SK-N-SH treated with all-trans-retinoic acid at 6 μM for 48 hours (cell line): ENCODE measurements at regions not wholly inside any gene's neighbourhood (a gene's known extent, or its start where the extent isn't known, plus 50 kb on each side); places are given as distances from the start of the nearest gene placed in this dataset.
A peak's percentile ranks its signal among the peaks of the same experiment; 100 is the strongest.

Source experiments
- ATAC-seq: fragments of 200-7000 bp; cut with Tn5 transposase; 3 replicates; pipeline ENCODE4 v1.9.1; 2020; ENCODE audit warnings: mild to moderate bottlenecking, moderate library complexity
- ARNTL ChIP-seq: fragments of 450-650 bp; formaldehyde crosslinking; IDR thresholded peaks from 2 replicates; pipeline ENCODE4 v1.5.0; 2020; ENCODE audit warnings: low read depth, mild to moderate bottlenecking, moderate library complexity, borderline replicate concordance
- BACH2 ChIP-seq: fragments of 250-450 bp; sonication (Bioruptor Pico); IDR thresholded peaks from 2 replicates; pipeline ENCODE4 v1.9.0; 2021; ENCODE audit warnings: mild to moderate bottlenecking, borderline replicate concordance
- CSDC2 ChIP-seq: fragments of 250-450 bp; sonication (Bioruptor Pico); IDR thresholded peaks from 2 replicates; pipeline ENCODE4 v1.5.0; 2020; ENCODE audit warnings: mild to moderate bottlenecking, moderate library complexity
- ESRRG ChIP-seq: fragments of 250-450 bp; sonication (Bioruptor Pico); IDR thresholded peaks from 2 replicates; pipeline ENCODE4 v1.6.1; 2021; ENCODE audit warnings: mild to moderate bottlenecking
- GLIS3 ChIP-seq: fragments of 250-450 bp; sonication (Bioruptor Pico); IDR thresholded peaks from 2 replicates; pipeline ENCODE4 v1.5.0; 2020; ENCODE audit warnings: mild to moderate bottlenecking, moderate library complexity
- OSR1 ChIP-seq: fragments of 250-450 bp; sonication (Bioruptor Pico); IDR thresholded peaks from 2 replicates; pipeline ENCODE4 v1.8.0; 2022; ENCODE audit warnings: moderate library complexity, mild to moderate bottlenecking, inconsistent platforms
- PPARA ChIP-seq: fragments of 250-450 bp; sonication (Bioruptor Pico); IDR thresholded peaks from 2 replicates; pipeline ENCODE4 v1.5.0; 2020; ENCODE audit warnings: mild to moderate bottlenecking, borderline replicate concordance
- SNAI2 ChIP-seq: fragments of 250-450 bp; sonication (Bioruptor Pico); IDR thresholded peaks from 2 replicates; pipeline ENCODE4 v1.5.0; 2020; ENCODE audit warnings: mild to moderate bottlenecking, moderate library complexity
- TCF4 ChIP-seq: fragments of 250-450 bp; sonication (Bioruptor Pico); IDR thresholded peaks from 2 replicates; pipeline ENCODE4 v1.8.0; 2021; ENCODE audit warnings: mild to moderate bottlenecking, moderate library complexity, borderline replicate concordance
- ZC3H10 ChIP-seq: fragments of 250-450 bp; sonication (Bioruptor Pico); IDR thresholded peaks from 2 replicates; pipeline ENCODE4 v1.5.1; 2021; ENCODE audit warnings: mild to moderate bottlenecking, moderate library complexity
- ZFP3 ChIP-seq: fragments of 250-450 bp; sonication (Bioruptor Pico); IDR thresholded peaks from 2 replicates; pipeline ENCODE4 v1.5.0; 2020; ENCODE audit warnings: mild to moderate bottlenecking, moderate library complexity
- ZNF565 ChIP-seq: fragments of 450-650 bp; formaldehyde crosslinking; conservative IDR thresholded peaks from 2 replicates; pipeline ENCODE4 v1.5.0; 2020; ENCODE audit warnings: low read depth, mild to moderate bottlenecking, moderate library complexity
- ZNF70 ChIP-seq: fragments of 450-650 bp; formaldehyde crosslinking; IDR thresholded peaks from 2 replicates; pipeline ENCODE4 v1.5.0; 2020; ENCODE audit warnings: mild to moderate bottlenecking, moderate library complexity
- TF ChIP-seq, protein P1 (sequence below): fragments of 250-450 bp; sonication (Bioruptor Pico); IDR thresholded peaks from 2 replicates; pipeline ENCODE4 v1.8.0; 2021; ENCODE audit warnings: low read depth, mild to moderate bottlenecking, moderate library complexity, borderline replicate concordance
- TF ChIP-seq, protein P2 (sequence below): fragments of 250-450 bp; sonication (Bioruptor Pico); IDR thresholded peaks from 2 replicates; pipeline ENCODE4 v1.8.0; 2020; ENCODE audit warnings: mild to moderate bottlenecking, moderate library complexity, borderline replicate concordance
- TF ChIP-seq, protein P3 (sequence below): fragments of 250-450 bp; sonication (Bioruptor Pico); IDR thresholded peaks from 2 replicates; pipeline ENCODE4 v1.5.1; 2021; ENCODE audit warnings: mild to moderate bottlenecking, moderate library complexity
- TF ChIP-seq, protein P4 (sequence below): fragments of 250-450 bp; sonication (Bioruptor Pico); IDR thresholded peaks from 2 replicates; pipeline ENCODE4 v1.5.1; 2020; ENCODE audit warnings: low read depth, mild to moderate bottlenecking, moderate library complexity

DNA sequence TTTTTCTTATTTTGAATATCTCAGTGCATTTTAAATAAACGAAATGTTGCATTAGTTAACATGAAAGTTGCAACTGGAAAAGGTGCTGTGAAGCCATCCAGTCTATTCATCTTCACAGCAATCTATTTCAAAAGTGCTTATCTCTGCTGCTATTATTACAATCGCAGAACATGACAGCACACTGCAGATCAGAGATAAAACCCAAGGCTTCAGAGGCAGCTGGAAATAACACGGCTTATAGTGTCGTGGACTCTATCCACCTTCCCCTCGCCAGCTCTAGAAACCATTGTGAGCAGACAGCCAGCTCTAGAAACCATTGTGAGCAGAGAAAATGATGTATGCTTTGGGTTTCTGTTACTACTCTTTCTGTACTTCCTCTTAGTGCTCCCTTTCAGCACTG is 1140.8 kb upstream of the CELF4 start:
- TF ChIP-seq TCF4 (CRISPR knock-in tag) (0 out of 2 replicates have a peak, but pooled peaks have one; percentile 11), ZC3H10 (CRISPR knock-in tag) (no peak)
- no peak for ATAC-seq

DNA sequence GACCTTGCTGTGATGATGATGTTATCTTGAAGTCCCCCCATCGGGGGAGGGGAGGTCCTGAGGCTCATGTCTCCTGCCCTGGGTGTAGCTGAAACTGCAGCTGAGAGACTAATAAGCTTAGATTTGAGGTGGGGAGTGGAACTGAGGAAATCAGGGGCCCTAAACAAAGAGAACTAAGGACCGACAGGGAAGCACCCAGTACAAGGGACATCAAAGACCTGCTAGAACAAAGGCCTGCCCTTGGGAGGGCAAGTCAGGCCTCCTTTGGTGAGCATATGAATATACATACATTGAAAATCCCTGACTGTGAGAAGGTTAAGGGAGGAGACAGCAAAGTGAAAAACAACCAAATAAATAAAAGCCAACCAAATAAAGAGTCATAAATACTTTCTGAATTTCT is 1132.5 kb upstream of the CELF4 start:
- TF ChIP-seq CSDC2 (CRISPR knock-in tag) (no peak), ZNF565 (no peak)
- no peak for ATAC-seq

DNA sequence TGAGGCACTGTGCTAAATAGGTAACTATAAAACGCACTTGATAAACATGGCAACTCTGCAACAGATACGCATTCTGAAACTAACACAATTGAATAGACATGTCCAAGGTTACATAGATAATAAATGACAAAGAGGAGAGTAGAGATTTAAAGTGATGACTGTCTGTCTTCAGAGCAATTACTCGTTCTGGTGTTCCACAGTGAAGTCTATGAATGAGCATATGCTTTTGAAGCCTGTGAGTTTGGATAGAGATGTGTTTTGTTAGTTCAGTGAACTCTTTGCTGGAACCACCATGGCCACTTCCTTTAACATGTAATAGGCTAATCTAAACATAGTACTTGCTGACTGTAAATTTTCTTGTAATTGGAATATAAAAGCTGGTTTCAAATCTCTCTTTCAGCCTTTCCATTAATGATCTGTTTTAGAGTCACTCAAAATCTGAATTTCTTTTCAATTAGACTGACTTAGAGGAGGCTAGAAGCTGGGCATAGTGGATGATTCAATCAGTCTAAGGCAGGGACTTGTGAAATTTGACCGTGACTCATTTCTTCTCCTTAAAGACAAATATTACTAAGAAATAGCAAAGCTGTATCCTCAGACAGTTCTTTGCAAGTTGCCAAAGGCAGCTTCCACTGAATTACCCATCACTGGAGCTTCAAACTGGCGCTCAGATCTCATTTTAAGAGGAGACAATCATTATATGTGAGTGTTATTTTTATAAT is 1130.1 kb upstream of the CELF4 start:
- no peak for TF ChIP-seq ZFP3 (CRISPR knock-in tag)
- ATAC-seq = no peak

DNA sequence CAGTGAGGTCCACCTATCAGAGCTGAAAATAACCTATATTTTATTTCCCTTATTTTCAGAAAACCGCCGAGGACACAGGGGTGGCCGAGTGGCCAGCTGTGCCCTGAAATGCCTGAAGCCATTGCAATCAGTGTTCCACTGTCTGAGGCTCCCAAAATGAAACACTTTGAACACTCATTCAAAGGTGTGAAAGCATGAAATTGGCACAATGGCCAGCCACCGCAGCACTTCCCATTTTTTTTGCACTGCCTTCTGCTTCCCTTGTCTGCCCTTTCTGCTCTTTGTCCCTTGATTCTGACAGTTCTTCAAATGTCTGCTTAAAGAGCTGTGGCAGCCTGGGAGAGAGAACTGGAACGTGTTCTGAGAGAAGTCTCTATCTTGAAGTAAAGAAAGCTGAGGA is 1127.5 kb upstream of the CELF4 start:
- TF ChIP-seq ARNTL = no peak
- no peak for TF ChIP-seq PPARA (CRISPR knock-in tag)
- no peak for TF ChIP-seq ZNF70 (CRISPR knock-in tag)
- no peak for TF ChIP-seq SNAI2 (CRISPR knock-in tag)
- TF ChIP-seq, protein P1, sequence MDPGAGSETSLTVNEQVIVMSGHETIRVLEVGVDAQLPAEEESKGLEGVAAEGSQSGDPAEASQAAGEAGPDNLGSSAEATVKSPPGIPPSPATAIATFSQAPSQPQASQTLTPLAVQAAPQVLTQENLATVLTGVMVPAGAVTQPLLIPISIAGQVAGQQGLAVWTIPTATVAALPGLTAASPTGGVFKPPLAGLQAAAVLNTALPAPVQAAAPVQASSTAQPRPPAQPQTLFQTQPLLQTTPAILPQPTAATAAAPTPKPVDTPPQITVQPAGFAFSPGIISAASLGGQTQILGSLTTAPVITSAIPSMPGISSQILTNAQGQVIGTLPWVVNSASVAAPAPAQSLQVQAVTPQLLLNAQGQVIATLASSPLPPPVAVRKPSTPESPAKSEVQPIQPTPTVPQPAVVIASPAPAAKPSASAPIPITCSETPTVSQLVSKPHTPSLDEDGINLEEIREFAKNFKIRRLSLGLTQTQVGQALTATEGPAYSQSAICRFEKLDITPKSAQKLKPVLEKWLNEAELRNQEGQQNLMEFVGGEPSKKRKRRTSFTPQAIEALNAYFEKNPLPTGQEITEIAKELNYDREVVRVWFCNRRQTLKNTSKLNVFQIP (CRISPR knock-in tag) = no peak
- TF ChIP-seq, protein P2, sequence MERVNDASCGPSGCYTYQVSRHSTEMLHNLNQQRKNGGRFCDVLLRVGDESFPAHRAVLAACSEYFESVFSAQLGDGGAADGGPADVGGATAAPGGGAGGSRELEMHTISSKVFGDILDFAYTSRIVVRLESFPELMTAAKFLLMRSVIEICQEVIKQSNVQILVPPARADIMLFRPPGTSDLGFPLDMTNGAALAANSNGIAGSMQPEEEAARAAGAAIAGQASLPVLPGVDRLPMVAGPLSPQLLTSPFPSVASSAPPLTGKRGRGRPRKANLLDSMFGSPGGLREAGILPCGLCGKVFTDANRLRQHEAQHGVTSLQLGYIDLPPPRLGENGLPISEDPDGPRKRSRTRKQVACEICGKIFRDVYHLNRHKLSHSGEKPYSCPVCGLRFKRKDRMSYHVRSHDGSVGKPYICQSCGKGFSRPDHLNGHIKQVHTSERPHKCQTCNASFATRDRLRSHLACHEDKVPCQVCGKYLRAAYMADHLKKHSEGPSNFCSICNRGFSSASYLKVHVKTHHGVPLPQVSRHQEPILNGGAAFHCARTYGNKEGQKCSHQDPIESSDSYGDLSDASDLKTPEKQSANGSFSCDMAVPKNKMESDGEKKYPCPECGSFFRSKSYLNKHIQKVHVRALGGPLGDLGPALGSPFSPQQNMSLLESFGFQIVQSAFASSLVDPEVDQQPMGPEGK (CRISPR knock-in tag) = no peak
- no peak for TF ChIP-seq ESRRG (CRISPR knock-in tag)
- no peak for TF ChIP-seq BACH2 (CRISPR knock-in tag)
- TF ChIP-seq CSDC2 (CRISPR knock-in tag) = no peak
- TF ChIP-seq, protein P3, sequence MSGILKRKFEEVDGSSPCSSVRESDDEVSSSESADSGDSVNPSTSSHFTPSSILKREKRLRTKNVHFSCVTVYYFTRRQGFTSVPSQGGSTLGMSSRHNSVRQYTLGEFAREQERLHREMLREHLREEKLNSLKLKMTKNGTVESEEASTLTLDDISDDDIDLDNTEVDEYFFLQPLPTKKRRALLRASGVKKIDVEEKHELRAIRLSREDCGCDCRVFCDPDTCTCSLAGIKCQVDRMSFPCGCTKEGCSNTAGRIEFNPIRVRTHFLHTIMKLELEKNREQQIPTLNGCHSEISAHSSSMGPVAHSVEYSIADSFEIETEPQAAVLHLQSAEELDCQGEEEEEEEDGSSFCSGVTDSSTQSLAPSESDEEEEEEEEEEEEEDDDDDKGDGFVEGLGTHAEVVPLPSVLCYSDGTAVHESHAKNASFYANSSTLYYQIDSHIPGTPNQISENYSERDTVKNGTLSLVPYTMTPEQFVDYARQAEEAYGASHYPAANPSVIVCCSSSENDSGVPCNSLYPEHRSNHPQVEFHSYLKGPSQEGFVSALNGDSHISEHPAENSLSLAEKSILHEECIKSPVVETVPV = no peak
- no peak for TF ChIP-seq GLIS3 (CRISPR knock-in tag)
- TF ChIP-seq, protein P4, sequence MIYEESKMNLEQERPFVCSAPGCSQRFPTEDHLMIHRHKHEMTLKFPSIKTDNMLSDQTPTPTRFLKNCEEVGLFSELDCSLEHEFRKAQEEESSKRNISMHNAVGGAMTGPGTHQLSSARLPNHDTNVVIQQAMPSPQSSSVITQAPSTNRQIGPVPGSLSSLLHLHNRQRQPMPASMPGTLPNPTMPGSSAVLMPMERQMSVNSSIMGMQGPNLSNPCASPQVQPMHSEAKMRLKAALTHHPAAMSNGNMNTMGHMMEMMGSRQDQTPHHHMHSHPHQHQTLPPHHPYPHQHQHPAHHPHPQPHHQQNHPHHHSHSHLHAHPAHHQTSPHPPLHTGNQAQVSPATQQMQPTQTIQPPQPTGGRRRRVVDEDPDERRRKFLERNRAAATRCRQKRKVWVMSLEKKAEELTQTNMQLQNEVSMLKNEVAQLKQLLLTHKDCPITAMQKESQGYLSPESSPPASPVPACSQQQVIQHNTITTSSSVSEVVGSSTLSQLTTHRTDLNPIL (CRISPR knock-in tag) = no peak
- TF ChIP-seq ZC3H10 (CRISPR knock-in tag) = no peak
- no peak for ATAC-seq

DNA sequence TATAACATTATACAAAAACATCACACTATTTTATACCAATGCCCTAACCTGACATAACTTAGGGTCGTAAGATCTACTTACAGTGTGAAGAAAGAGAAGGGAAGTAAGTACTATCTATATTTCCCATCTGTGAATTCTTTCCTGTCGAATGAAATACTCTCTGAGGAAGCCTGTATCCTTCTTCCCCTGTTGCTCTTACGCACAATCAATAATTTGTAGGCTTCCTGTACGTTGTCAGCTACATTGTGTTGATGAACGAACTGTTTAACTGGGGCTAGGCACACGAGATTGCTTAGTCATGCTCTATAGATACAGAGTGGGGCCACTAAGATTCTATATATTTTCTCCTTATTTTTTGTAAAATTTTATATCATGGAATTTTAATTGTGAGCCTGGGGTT is 1125.0 kb upstream of the CELF4 start:
- TF ChIP-seq CSDC2 (CRISPR knock-in tag) = no peak
- TF ChIP-seq, protein P1 (CRISPR knock-in tag) = no peak
- TF ChIP-seq OSR1 = no peak
- TF ChIP-seq TCF4 (CRISPR knock-in tag) = no peak
- no peak for TF ChIP-seq ESRRG (CRISPR knock-in tag)
- no peak for TF ChIP-seq ARNTL
- TF ChIP-seq ZNF565 = no peak

More for the DNA sequence above, 1125.0 kb upstream of the CELF4 start:
- no peak for ATAC-seq
